Calu3 (cell line): ENCODE measurements at regions not wholly inside any gene's neighbourhood (a gene's known extent, or its start where the extent isn't known, plus 50 kb on each side); places are given as distances from the start of the nearest gene placed in this dataset. TPM values are rescaled to one million over a fixed set of nuclear protein-coding genes. Genes with fewer than 3 reads are reported as not detected.

ENCODE experiments used
- BruUV-seq: library from RNA; stranded (reverse); fragments of 400-500 nt; replicated peaks from 2 replicates; lab custom pipeline; 2021; lab: Mats Ljungman, UMichigan
- CTCF ChIA-PET: fragments of 300-600 bp; sonication (Branson Sonifier 250); formaldehyde crosslinking; loops from one replicate; lab custom pipeline; 2022; ENCODE audit warnings: antibody characterized with exemption; lab: Charles Lee
- DNase-seq: peaks from one replicate; pipeline ENCODE4 v3.0.0; 2022
- H3K27ac Mint-ChIP-seq: one replicate; pipeline ENCODE4 v1.8.0; 2022; ENCODE audit warnings: mixed read lengths; ENCODE audit not compliant: unreplicated experiment
- H3K27me3 Mint-ChIP-seq: one replicate; pipeline ENCODE4 v1.8.0; 2022; ENCODE audit warnings: mixed read lengths; ENCODE audit not compliant: unreplicated experiment
- H3K36me3 Mint-ChIP-seq: one replicate; pipeline ENCODE4 v1.8.0; 2022; ENCODE audit warnings: mild to moderate bottlenecking, moderate library complexity, mixed read lengths; ENCODE audit not compliant: insufficient read depth, unreplicated experiment
- H3K4me1 Mint-ChIP-seq: one replicate; pipeline ENCODE4 v1.8.0; 2022; ENCODE audit warnings: mild to moderate bottlenecking, low read depth, mixed read lengths; ENCODE audit not compliant: unreplicated experiment
- H3K4me3 Mint-ChIP-seq: one replicate; pipeline ENCODE4 v1.8.0; 2022; ENCODE audit warnings: mild to moderate bottlenecking, low read depth, moderate library complexity, mixed read lengths; ENCODE audit not compliant: unreplicated experiment
- H3K9me3 Mint-ChIP-seq: one replicate; pipeline ENCODE4 v1.8.0; 2022; ENCODE audit warnings: low read depth, mixed read lengths; ENCODE audit not compliant: unreplicated experiment
- CTCF ChIP-seq: fragments of 200-600 bp; IDR thresholded peaks from one replicate; pipeline ENCODE4 v1.8.0; 2022; ENCODE audit warnings: antibody characterized with exemption; ENCODE audit not compliant: unreplicated experiment
- intact Hi-C: fragments of 100-400 bp; cut with micrococcal nuclease; formaldehyde crosslinking; loops from one replicate; pipeline ENCODE4 v1.10.0; 2022; ENCODE audit not compliant: unreplicated experiment
- microRNA-seq: library from miRNA; unstranded; fragments of <30 nt; microRNA quantifications from one replicate; pipeline ENCODE4 v1.2.0, GENCODE V29; 2022

- DNase-seq, result no peak
- BruUV-seq, result no TSS peak
- H3K4me3 Mint-ChIP-seq, result no peak overlapping the region
- CTCF ChIA-PET, result no interaction called here
- H3K27me3 Mint-ChIP-seq, result no peaks in the 10 kb centered on the region
- no peaks in the 10 kb centered on the region for H3K4me1 Mint-ChIP-seq
- peaks cover 14% of the 10 kb centered on the region for H3K9me3 Mint-ChIP-seq
- no peaks in the 10 kb centered on the region for H3K36me3 Mint-ChIP-seq
- no peak for TF ChIP-seq CTCF
- intact Hi-C loops, result no loop called here
- H3K27ac Mint-ChIP-seq, result no peak overlapping the region
Observed at GRCh38 chr5:7329141-7329540, 66.8 kb upstream of the ADCY2 start.

GRCh38 chr5:7329712-7330111 lies 66.2 kb upstream of the ADCY2 start:
- DNase-seq, result no peak
- Mint-ChIP-seq H3K9me3 (peaks cover 14% of the 10 kb centered on the region), H3K4me3 (no peak overlapping the region), H3K27me3 (no peaks in the 10 kb centered on the region), H3K36me3 (no peaks in the 10 kb centered on the region), H3K27ac (no peak overlapping the region), H3K4me1 (no peaks in the 10 kb centered on the region)
- intact Hi-C loops, result no loop called here
- no TSS peak for BruUV-seq
- no peak for TF ChIP-seq CTCF
- CTCF ChIA-PET, result no interaction called here

GRCh38 chr5:7330256-7330655 lies 65.7 kb upstream of the ADCY2 start:
- Mint-ChIP-seq H3K27me3 (no peaks in the 10 kb centered on the region), H3K27ac (no peak overlapping the region), H3K9me3 (peaks cover 14% of the 10 kb centered on the region), H3K4me3 (no peak overlapping the region), H3K36me3 (no peaks in the 10 kb centered on the region), H3K4me1 (no peaks in the 10 kb centered on the region)
- no TSS peak for BruUV-seq
- intact Hi-C loops, result no loop called here
- CTCF ChIA-PET, result no interaction called here
- no peak for TF ChIP-seq CTCF
- no peak for DNase-seq

- BruUV-seq, result no TSS peak
- CTCF ChIA-PET, result no interaction called here
- intact Hi-C loops, result no loop called here
- H3K9me3 Mint-ChIP-seq, result peaks cover 14% of the 10 kb centered on the region
- no peak overlapping the region for H3K4me3 Mint-ChIP-seq
- H3K27ac Mint-ChIP-seq, result no peak overlapping the region
- H3K4me1 Mint-ChIP-seq, result no peaks in the 10 kb centered on the region
- no peak for DNase-seq
- no peak for TF ChIP-seq CTCF
- H3K36me3 Mint-ChIP-seq, result no peaks in the 10 kb centered on the region
- no peaks in the 10 kb centered on the region for H3K27me3 Mint-ChIP-seq
Observed at GRCh38 chr5:7331131-7331530, 64.8 kb upstream of the ADCY2 start.

Small RNA genes in the stretch of these regions (microRNA-seq; reads per million reads assigned to microRNA genes)
- gene MIR4278, result not detected
